Amygdala (tissue), 56 donors: ENCODE measurements at regions not wholly inside any gene's neighbourhood (a gene's known extent, or its start where the extent isn't known, plus 50 kb on each side); places are given as distances from the start of the nearest gene placed in this dataset.

Source experiments
- DNase-seq, 56 donors: peaks; one replicate each; lab custom pipeline; 2025; lab: John Stamatoyannopoulos, UW

GRCh38 chr9:89787595-89787994, 182.8 kb downstream of the GADD45G start:
- no peak for DNase-seq

GRCh38 chr9:89788434-89788833, 183.6 kb downstream of the GADD45G start:
- no peak for DNase-seq

- no peak for DNase-seq
Observed at GRCh38 chr9:89789922-89790510, 185.2 kb downstream of the GADD45G start.

- no peak for DNase-seq
Observed at GRCh38 chr9:89790542-89791109, 185.8 kb downstream of the GADD45G start.

- no peak for DNase-seq
Observed at GRCh38 chr9:89791754-89792153, 186.9 kb downstream of the GADD45G start.

- no peak for DNase-seq
Observed at GRCh38 chr9:89792189-89793123, 187.6 kb downstream of the GADD45G start.

GRCh38 chr9:89793124-89793495, 188.3 kb downstream of the GADD45G start:
- no peak for DNase-seq

- DNase-seq: no peak
Observed at GRCh38 chr9:89793551-89793950, 188.7 kb downstream of the GADD45G start.

GRCh38 chr9:89794918-89795317, 190.1 kb downstream of the GADD45G start:
- DNase-seq: no peak

- DNase-seq: no peak
Observed at GRCh38 chr9:89795538-89796195, 190.9 kb downstream of the GADD45G start.

GRCh38 chr9:89796606-89797005, 191.8 kb downstream of the GADD45G start:
- DNase-seq: no peak

GRCh38 chr9:89797255-89797654, 192.4 kb downstream of the GADD45G start:
- no peak for DNase-seq

- DNase-seq: no peak
Observed at GRCh38 chr9:89797937-89798455, 193.2 kb downstream of the GADD45G start.

- no peak for DNase-seq
Observed at GRCh38 chr9:89798547-89799120, 193.8 kb downstream of the GADD45G start.

- DNase-seq: no peak
Observed at GRCh38 chr9:89799221-89799620, 194.4 kb downstream of the GADD45G start.

- DNase-seq: no peak
Observed at GRCh38 chr9:89799766-89800165, 195.0 kb downstream of the GADD45G start.

GRCh38 chr9:89801341-89801740, 196.5 kb downstream of the GADD45G start:
- no peak for DNase-seq

- DNase-seq: peak in 5 of 56 donors; percentile 7 to 20 (median 12)
Observed at GRCh38 chr9:89801742-89802670, 197.2 kb downstream of the GADD45G start.

GRCh38 chr9:89802781-89803355, 198.1 kb downstream of the GADD45G start:
- DNase-seq: peak in 35 of 56 donors; percentile 19 to 78 (median 56)
